GM19351 (cell line): ENCODE measurements at regions not wholly inside any gene's neighbourhood (a gene's known extent, or its start where the extent isn't known, plus 50 kb on each side); places are given as distances from the start of the nearest gene placed in this dataset.
A peak's percentile ranks its signal among the peaks of the same experiment; 100 is the strongest.
"Not testable (repeated sequence)": the region's sequence is repeated elsewhere in the genome, so short reads cannot be mapped to it uniquely, and the experiment has no call there.

Experiments used
- ATAC-seq: cut with Tn5 transposase; IDR thresholded peaks from one replicate; pipeline ENCODE4 v1.9.1; 2021; ENCODE audit warnings: mild to moderate bottlenecking, moderate library complexity; ENCODE audit not compliant: unreplicated experiment

DNA sequence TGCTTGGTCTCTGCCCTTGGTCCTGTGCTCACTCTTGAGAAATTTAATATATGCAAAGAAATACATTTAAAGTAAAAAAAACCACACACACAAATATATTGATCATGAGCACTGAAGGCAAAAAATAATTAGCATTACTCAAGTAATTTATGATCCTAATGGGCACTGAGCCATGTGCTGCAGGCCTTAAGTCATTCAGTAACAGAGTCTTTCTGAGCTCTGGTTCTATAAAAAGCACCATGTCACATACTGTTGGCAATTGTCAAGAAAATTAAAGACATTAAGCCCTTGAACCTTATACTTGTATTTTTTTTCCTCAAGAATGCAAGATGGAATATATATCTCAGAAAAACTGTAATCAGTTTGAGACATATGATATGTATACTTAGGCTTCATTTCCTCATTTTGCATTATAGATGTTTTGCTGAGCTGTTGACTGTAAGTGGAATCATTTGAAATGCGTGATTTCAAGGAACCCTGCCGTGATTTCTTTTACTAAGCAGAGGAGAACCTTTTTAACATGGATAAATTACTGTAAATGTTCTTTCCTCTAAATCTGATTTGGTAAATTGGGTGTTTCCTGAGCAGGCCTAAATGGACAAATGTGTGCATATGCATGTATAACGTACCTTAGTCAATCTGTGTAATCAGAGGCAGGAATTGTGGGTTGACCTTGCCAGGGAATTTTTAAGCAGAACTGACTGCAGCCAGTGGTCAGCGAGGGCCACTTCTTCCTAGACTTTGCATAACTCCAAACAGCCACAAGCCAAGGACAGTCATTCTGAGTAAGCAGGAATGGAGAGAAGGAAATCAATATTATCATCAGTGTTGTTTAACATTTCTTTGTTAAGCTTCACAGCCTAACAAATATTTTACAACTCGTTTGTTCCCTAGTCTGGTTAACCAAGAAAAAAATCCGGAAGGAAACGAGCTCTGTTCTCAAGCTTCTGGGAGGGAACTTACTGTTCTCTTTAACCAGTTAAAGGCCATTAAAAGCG, 191.5 kb upstream of the ATP5MC3 start:
- no peak for ATAC-seq

DNA sequence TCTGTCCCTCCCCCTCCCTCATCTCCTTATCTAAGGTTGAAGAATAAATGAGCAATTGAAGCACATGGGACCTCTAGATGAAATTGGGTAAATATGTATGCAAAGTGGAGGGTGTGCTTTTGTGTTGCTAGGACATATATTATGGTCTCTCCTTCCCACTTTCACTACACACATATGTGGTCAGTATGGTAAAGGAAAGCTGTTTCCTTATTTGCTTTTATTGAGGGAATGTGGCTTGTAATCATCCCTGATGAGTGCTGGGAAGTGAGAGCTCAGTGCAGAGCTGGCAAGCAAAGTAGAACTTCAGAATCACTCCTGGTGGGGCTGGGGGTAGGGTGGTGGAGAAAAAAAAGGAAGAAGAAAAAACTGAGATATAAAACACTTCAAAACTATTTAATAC, 189.9 kb upstream of the ATP5MC3 start:
- no peak for ATAC-seq

DNA sequence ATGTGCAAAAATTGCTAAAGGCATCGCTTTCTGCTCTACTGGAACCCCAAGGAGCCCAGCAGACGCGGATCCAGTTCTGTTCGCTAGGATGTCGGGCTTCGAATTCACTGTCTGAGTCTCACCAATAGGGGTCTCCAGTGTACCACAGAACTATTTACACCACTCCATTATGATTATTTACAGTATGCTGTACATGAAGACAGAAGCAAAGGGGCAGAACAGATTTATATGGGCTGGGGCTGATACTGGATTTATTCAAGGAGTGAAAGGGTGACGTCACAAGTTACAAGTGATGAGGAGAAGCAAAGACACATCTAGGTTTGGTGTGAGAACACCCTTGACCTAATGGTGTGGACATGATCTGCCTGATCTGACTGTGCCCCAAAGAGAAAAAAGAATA, 185.3 kb upstream of the ATP5MC3 start:
- peak; percentile 88 for ATAC-seq

DNA sequence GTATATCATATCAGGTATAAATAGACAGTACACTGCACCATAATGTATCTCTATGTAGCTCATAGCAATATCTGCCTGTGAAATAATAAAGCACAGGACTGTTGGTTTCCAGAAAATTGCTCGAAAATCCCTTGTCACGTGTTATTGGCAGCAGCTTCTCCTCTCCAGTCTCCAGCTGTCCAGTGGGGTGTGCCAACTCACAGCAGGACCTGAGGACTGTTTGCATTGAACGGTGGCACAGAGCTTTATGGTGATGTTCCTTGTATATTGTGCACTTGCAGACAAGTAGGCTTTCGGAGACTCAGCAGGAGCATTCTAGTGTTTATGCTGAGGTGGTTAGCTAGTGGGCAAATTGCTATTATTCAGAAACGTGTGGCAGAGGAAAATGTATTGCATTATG, 182.2 kb upstream of the ATP5MC3 start:
- no peak for ATAC-seq

DNA sequence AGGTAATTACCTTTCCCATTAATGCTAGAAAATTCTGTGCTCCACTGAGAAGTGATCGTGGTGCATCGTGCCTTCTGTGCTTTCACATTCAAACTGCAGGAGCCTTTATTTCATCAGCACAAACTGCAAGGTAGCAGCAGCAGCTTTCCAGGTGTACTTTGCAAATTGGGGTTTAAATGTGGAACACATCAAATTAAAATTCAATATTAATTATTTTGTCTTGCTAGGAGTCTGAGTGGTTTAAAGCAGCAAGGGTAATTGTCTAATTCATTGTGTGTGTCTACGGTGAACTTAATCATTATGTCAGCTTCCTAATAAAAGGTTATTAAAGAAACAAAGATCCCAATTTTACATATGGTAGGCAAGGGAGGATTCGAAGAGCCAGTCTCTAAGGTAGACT, 180.8 kb upstream of the ATP5MC3 start:
- ATAC-seq, result no peak

DNA sequence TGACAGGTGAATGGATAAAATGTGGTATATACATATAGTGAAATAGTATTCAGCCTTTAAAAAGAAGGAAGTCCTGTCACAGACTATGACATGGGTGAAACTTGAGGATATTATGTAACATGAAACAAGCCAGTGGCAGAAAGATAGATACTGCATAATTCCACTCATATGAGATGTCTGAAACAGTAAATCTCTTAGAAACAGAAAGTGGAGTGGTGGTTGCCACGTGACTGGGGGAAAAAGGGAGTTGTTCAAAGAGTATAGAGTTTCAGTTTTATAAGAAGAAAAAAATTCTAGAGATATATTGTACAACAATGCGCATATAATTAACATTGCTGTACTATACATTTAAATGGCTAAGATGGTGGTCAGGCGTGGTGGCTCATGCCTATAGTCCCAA, 178.2 kb upstream of the ATP5MC3 start:
- ATAC-seq, result no peak

DNA sequence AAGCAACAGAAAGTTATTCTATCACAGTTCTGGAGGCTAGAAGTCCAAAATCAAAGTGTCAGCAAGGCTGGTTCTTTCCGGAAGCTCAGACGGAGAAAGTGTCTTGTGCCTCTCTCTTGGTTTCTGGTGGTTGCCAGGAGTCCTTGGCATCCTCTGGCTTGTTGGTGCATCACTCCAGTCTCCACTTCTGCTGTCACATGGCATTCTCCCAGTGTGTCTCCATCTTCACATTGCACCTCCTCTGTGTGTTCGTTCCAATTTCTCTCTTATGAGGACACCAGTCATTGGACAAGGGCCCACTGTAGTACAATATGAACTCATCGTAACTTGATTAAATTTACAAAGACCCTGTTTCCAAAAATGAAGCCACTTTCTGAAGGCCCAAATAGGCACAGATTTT, 175.4 kb upstream of the ATP5MC3 start:
- no peak for ATAC-seq

DNA sequence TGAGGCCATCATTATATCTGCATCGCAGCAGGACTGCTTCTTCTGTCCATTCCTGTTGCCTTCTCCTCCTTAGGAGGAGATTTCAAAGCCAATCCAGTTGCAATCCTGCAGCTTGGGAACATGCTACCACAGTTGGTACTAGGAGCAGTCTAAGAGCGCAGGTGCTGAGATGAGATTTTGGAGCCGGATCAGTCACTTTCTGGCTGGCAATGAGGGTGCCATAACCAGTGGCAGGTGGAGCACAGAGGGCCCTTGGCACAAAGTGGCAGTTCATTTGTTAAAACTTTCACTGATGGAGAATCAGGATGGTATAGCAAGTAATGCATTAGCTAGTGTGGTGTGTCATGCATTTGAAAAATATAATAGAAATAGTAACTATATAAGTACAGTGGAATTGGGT, 173.7 kb upstream of the ATP5MC3 start:
- ATAC-seq, result no peak

DNA sequence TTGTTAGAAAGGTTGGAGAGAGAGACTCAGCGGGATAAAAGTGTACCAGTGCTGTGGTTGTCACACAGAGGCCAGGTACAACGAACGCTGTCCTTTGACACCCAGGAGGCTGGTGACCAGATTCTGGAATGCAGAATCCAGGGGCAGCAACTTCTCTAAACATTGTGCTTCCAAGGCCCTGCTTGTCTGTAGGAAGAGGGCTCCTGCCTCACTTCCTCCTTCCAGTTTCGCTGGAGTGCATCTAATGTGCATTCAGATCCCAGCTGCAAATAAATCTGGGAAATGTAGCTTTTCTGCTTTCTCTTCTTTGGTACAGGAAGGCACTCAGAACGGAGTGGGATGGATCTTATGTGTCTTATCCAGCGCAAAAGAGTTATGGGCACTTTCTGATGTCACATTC, 171.8 kb upstream of the ATP5MC3 start:
- ATAC-seq, result no peak

DNA sequence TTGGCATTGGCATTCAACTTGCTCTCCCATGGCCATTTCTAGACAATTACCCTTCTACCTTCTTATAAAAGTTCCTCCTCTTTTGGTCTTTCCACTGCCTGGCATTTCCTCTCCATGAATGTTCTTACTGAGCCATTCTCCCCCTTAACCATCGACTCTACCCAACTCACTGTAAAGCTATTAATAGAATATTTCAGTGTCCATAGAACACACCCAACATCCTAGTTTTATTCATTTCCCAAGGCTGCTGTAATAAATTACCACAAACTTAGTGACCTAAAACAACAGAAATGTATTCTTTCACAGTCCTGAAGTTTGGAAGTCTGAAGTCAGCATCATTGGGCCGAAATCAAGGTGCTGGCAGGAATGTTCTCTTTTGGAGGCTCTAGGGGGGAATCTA, 170.0 kb upstream of the ATP5MC3 start:
- ATAC-seq, result no peak

DNA sequence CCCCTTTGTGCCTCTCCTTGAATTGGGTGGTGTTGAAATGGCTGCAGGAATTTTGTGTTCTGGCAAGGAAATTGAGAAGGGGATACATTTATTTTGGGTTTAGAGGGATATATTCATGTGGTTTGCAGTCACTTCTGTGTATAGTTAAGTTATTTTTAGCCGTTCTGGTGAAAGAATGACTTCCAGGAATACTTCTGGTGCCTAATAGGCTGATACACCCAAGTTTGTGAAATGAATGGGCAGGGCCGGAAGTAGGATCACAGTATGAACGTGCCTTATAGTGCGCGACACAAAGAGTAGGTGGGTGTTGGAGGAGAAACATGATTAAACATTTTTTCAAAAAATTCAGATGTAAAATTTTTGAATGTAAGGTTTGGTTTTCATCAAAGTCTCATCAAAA, 168.6 kb upstream of the ATP5MC3 start:
- ATAC-seq, result no peak

DNA sequence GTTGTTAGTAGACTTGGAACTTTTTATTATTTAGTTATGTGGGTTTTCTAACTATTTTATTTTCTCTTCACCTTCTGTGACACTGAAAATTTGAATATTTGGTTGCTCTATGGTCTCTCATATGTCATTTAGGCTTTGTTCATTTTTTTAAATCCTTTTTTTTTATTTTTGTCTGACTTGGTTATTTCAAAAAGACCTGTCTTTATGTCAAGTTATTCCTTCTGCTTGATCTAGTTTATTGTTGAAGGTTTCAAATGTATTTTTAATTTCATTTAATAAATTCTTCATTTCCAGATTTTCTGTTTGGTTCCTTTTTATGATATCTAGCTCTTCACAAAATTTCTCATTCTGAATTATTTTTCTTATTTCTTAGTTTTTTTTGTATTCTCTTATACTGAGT, 160.6 kb upstream of the ATP5MC3 start:
- ATAC-seq, result no peak

DNA sequence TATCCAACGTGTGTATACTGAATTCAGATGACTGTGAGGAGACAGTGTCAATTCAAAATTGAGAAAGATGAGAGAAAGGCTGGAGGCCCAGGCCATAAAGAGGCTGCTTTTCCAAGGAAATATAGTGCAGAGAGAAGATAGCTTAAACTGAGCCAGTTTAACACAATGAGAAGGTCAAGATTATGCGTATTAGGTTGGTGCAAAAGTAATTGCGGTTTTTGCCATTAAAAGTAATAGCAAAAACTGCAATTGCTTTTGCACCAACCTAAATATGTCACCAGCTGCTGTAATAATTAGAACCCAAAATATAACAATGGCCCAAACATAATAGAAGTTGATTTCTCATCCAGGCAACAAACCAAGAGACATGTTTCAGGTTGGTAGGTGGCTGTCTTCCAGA, 148.7 kb upstream of the ATP5MC3 start:
- ATAC-seq, result no peak

DNA sequence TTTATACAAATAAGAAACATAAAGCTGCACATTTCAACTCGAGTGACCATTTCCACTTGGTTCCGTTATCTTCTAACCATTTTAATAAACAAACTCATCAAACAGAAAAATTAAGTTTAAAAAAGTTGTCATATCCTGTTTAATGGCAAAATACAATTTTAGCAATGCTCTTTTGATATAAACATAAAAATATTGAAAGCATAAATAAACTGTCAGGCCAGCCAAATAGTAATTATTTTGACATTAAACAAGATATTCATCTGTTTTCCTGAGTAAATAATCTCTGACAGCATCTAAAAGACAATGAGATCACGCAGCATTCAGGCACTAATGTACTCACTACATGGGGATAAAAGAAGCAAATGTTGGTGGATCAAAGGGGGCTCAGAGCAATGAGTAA, 145.3 kb upstream of the ATP5MC3 start:
- ATAC-seq, result no peak

DNA sequence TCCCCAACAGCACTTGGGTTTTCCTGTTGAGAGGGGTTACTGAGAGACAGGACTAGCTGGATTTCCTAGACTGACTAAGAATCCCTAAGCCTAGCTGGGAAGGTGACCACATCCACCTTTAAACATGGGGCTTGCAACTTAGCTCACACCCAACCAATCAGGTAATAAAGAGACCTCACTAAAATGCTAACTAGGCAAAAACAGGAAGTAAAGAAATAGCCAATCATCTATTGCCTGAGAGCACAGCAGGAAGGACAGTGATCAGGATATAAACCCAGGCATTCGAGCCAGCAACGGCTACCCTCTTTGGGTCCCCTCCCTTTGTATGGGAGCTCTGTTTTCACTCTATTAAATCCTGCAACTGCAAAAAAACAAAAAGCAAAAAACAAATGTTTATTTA, 144.7 kb upstream of the ATP5MC3 start:
- ATAC-seq, result not testable (repeated sequence)

DNA sequence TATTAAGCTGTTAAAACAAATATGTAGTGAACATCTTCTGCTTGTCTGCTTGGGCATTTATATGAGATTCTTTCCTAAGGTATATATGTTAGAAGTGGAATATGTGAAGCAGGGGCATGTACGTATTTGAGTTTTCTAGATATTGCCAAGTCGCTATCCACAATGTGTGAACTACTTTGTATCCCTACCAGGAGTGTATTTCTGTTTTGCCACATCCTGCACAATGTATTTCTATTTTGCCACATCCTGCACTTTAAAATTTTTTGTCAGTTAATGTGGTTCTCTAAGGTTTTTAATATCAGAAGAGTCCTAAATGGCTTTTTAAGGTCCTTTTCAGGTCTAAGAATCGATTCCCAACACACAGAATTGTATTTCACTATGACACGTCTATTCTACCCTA, 141.7 kb upstream of the ATP5MC3 start:
- ATAC-seq, result no peak

DNA sequence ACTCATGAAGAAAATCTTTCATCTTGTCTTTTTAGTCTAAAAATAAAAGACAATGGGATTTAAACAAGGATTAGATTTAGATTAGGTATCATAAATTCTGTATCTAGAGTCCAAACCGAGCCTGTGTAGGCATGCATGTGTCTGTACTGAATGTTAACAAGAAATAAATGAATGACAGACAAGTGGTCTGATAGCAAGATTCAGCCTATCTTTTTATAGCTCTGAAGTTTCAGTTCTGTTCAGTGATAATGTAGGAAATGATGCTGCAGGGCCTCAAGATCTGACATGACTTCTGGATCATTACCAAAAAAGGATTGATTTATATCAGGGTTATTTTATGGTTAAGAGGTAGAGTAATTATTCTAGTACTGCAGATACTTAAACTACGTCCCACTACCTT, 137.0 kb upstream of the ATP5MC3 start:
- peak; percentile 53 for ATAC-seq

DNA sequence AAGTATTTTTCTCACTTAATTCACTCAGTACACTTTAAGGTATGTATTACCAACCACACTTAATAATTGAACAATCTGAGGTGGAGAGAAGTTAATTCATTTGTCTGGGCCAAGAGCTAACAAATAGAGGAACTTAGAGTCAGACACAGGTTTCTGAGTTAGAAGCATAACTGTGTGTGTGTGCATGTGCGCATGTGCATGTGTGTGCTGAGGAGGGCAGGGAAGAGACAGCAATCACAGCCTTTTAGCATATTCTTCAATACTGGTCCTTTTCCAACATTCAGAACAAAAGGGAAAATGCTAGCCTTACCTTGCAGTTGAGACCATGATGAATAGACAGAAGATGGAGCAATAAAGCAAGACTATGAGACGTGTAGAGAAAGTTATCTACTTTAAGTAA, 136.2 kb upstream of the ATP5MC3 start:
- ATAC-seq, result no peak

DNA sequence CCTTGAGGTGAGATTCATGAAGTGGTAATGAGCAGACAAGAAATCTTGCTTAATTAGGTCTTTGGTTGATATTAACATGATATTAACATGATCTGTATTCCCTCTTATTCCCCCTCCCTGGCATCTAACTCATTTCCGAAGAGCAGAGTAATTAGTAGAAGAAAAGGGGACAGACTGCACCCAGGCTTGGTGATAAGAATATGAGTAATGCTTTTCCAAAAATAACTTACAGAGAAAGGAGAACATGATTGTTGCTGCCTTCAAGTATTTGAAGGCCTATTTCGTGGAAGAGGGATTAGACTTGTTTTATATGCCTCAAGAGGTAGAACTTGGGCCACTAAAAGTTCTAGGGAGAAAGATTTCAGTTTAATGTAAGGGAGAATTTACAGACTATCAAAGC, 130.6 kb upstream of the ATP5MC3 start:
- ATAC-seq, result no peak

DNA sequence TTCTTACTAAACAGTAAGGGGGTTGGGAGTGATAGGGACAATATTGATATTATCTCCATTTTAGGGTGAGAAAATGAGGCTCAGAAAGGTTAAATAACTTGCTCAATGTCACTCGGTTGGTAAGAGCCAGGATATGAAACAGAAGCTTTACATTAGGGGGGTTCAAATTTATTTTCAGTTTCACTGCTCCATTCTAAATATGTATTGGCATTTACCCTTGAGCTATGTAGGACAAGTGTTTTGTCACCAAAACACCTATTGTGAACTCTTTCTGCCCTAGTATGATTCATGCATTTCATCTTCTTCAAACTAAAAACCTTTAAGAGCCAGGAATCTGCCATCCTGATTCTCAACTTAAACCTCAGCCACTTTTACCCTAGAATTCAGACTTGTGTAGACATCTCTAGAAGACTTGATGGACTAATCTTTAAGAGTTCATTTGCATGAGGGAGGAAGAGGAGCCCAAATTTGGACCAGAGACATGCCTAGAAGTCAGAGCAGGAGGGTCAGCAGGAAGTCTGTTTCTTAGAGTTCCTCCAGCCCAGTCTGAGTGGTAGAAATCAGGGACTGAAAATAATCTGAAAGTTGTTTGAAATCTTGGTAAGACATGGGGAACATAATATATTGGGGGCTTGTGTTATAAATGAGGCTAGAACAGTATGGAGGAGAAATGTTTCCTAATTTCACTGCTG, 129.4 kb upstream of the ATP5MC3 start:
- ATAC-seq, result no peak

DNA sequence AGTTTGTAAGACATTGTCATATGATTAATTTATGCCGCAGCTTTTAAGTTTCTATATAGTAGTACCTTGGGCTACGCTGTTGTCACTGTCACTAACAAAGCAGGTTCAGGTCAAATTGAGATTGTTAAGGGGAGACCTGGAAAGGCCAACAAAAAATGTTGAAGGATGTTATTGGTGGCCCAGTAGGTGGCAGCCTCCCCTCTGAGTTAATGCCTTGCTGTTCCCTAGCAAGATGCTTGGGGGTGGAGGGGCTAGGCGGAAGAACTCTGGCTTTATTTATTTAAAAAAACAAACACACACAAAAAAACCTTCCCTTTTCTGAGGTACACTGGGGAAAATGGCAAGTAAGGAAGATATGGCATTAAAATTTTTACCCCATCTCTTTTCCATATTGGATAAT, 128.3 kb upstream of the ATP5MC3 start:
- ATAC-seq, result peak; percentile 66

DNA sequence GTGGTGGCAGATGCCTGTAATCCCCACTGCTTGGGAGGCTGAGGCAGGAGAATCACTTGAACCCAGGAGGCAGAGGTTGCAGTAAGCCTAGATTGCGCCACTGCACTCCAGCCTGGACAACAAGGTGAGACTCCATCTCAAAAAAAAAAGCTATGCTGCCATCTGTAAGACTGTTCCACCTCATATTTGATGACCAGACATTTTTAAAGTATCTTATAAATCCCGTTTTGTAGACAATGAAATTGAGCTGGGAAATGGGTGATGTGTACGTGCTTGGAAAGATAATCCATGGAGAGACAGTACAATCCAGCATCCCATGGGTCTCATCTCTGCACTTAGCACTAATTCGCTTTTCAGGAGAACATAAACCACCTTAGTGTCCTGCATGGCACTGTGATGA, 126.5 kb upstream of the ATP5MC3 start:
- ATAC-seq, result no peak
